ENCODE measurements at regions not wholly inside any gene's neighbourhood (a gene's known extent, or its start where the extent isn't known, plus 50 kb on each side); places are given as distances from the start of the nearest gene placed in this dataset.

GRCh38 chr11:110977661-110978060 is 265.4 kb upstream of the ARHGAP20 start:
- no peak for DNase-seq (ENCODE audit: low spot score)
- Histone ChIP-seq H3K36me3 (no peaks in the 10 kb centered on the region), H3K27ac (no peak overlapping the region), H3K4me3 (no peak overlapping the region), H3K9me3 (peaks cover 0 to 7% of the 10 kb centered on the region in 2 donors), H3K27me3 (no peaks in the 10 kb centered on the region), H3K4me1 (no peaks in the 10 kb centered on the region)
- TF ChIP-seq CTCF (IDR thresholded peaks at IDR 0.05): no peak

- no peak for TF ChIP-seq CTCF (IDR thresholded peaks at IDR 0.05)
- H3K27me3 ChIP-seq: no peaks in the 10 kb centered on the region
- H3K27ac ChIP-seq: no peak overlapping the region
- no peaks in the 10 kb centered on the region for H3K4me1 ChIP-seq
- H3K9me3 ChIP-seq: peaks cover 0 to 7% of the 10 kb centered on the region in 2 donors
- no peak for DNase-seq (ENCODE audit: low spot score)
- H3K4me3 ChIP-seq: no peak overlapping the region
- no peaks in the 10 kb centered on the region for H3K36me3 ChIP-seq
Measured at GRCh38 chr11:110974731-110975130, 262.5 kb upstream of the ARHGAP20 start.

- no peak for DNase-seq (ENCODE audit: low spot score)
- Histone ChIP-seq H3K36me3 (no peaks in the 10 kb centered on the region), H3K9me3 (peaks cover 0 to under 1% of the 10 kb centered on the region in 2 donors), H3K4me1 (no peaks in the 10 kb centered on the region), H3K27me3 (no peaks in the 10 kb centered on the region), H3K27ac (no peak overlapping the region), H3K4me3 (no peak overlapping the region)
- no peak for TF ChIP-seq CTCF (IDR thresholded peaks at IDR 0.05)
Measured at GRCh38 chr11:110973401-110973980, 261.3 kb upstream of the ARHGAP20 start.

GRCh38 chr11:110972640-110973039 is 260.4 kb upstream of the ARHGAP20 start:
- H3K27me3 ChIP-seq: no peaks in the 10 kb centered on the region
- no peak overlapping the region for H3K4me3 ChIP-seq
- no peaks in the 10 kb centered on the region for H3K36me3 ChIP-seq
- H3K9me3 ChIP-seq: no peaks in the 10 kb centered on the region
- no peak overlapping the region for H3K27ac ChIP-seq
- no peak for TF ChIP-seq CTCF (IDR thresholded peaks at IDR 0.05)
- DNase-seq (ENCODE audit: low spot score): no peak
- H3K4me1 ChIP-seq: no peaks in the 10 kb centered on the region

- Histone ChIP-seq H3K27ac (no peak overlapping the region), H3K9me3 (no peaks in the 10 kb centered on the region), H3K36me3 (no peaks in the 10 kb centered on the region), H3K4me1 (no peaks in the 10 kb centered on the region), H3K27me3 (no peaks in the 10 kb centered on the region), H3K4me3 (no peak overlapping the region)
- no peak for DNase-seq (ENCODE audit: low spot score)
- TF ChIP-seq CTCF (IDR thresholded peaks at IDR 0.05): no peak
Measured at GRCh38 chr11:110972106-110972505, 259.9 kb upstream of the ARHGAP20 start.

- Histone ChIP-seq H3K27me3 (no peaks in the 10 kb centered on the region), H3K4me1 (no peaks in the 10 kb centered on the region), H3K4me3 (no peak overlapping the region), H3K27ac (no peak overlapping the region), H3K9me3 (no peaks in the 10 kb centered on the region), H3K36me3 (no peaks in the 10 kb centered on the region)
- TF ChIP-seq CTCF (IDR thresholded peaks at IDR 0.05): no peak
- no peak for DNase-seq (ENCODE audit: low spot score)
Measured at GRCh38 chr11:110971140-110971539, 258.9 kb upstream of the ARHGAP20 start.

Data from right atrium auricular region (tissue), 2 donors.